Stimulated activated CD8-positive, alpha-beta memory T cell treated with anti-CD3 and anti-CD28 coated beads, Interleukin-7, amount 100 ng/mL, for 48 hours (primary cell): ENCODE measurements at regions not wholly inside any gene's neighbourhood (a gene's known extent, or its start where the extent isn't known, plus 50 kb on each side); places are given as distances from the start of the nearest gene placed in this dataset.

Source experiments
- DNase-seq, 2 donors: peaks; one replicate each; pipeline ENCODE4 v3.0.0-alpha.2; 2020; ENCODE audit warnings: low read depth in 1 of 2; ENCODE audit errors: extremely low read depth in 1 of 2

DNA sequence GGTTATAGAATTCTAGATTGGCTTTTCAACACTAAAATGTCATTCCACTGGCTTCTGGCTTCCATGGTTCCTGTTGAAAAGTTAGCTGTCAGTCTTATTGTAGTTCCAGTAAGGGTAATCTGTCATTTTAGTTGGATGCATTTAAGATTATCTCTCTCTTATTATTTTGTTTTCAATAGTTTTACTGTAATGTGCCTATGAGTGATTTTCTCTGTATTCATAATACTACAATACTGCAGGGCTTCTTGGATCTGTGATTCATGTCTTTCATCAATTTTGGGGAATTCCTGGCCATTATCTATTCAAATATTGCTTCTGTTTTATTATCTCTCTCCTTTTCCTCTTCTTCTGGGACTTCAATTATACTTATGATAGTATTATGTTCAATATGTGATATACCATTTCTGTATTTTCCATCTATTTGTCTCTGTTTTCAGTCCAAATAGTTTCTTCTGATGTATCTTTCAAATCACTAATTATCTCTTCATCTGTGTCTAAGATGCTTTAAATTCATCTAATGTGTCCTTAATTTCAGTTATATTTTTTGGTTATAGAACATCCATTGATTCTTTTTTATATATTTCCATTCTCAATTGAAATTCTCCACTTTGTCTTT lies 101.5 kb downstream of the KCTD15 start:
- DNase-seq, result no peak

DNA sequence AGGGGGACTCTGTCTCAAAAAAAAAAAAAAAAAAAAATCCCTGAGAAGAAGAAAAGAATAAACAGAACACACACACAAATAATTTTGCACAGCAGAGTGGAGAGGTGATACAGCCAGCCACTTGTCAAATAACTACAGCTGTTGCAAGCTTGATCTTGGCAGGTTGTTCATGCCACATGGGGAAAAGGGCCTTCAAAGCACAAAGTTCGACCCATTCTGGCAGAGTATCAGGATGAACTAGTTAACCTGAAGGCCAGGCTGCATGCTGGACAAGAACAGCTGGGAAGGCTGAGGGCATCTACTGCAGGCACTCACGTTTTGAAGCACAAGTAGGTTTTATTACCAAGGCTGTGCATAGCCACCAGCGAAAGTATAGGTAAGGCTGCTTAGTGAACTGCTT lies 104.1 kb downstream of the KCTD15 start:
- no peak for DNase-seq

- no peak for DNase-seq
These were observed 105.7 kb downstream of the KCTD15 start for GRCh38 chr19:33902395-33902794.

- DNase-seq, result no peak
These were observed 106.3 kb downstream of the KCTD15 start for GRCh38 chr19:33902802-33903488.

DNA sequence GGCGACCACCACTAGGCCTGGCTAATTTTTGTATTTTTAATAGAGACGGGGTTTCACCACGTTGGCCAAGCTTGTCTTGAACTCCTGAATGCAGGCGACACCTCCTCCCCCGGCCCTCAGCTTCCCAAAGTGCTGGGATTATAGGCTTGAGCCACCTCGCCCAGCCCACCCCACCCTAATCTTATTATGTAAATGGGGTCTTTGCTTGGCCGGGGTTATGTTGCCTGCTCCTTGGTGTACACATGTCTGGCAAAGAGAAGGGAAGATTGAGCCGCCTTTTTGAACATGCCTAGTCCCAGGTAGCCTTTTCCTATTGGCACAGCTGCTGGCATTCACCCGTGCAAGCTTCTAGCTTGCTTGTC lies 106.8 kb downstream of the KCTD15 start:
- DNase-seq, result no peak

DNA sequence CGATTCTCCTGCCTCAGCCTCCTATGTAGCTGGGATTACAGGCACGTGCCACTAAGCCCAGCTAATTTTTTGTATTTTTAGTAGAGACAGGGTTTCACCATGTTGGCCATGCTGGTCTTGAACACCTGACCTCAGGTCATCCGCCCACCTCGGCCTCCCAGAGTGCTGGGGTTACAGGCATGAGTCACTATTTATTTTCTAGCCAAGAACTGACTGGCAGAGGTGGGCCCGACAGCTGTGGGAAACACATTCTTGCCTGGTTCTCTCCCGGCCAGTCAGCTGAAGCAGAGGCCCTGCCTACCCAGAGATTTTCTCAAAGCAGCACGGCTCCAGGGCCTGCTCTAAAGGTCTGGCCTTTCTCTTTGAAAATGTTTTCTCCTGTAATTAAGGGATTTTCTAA lies 108.0 kb downstream of the KCTD15 start:
- DNase-seq, result no peak

- DNase-seq, result no peak
These were observed 108.8 kb downstream of the KCTD15 start for GRCh38 chr19:33905473-33905936.

- no peak for DNase-seq
These were observed 109.4 kb downstream of the KCTD15 start for GRCh38 chr19:33905937-33906577.

DNA sequence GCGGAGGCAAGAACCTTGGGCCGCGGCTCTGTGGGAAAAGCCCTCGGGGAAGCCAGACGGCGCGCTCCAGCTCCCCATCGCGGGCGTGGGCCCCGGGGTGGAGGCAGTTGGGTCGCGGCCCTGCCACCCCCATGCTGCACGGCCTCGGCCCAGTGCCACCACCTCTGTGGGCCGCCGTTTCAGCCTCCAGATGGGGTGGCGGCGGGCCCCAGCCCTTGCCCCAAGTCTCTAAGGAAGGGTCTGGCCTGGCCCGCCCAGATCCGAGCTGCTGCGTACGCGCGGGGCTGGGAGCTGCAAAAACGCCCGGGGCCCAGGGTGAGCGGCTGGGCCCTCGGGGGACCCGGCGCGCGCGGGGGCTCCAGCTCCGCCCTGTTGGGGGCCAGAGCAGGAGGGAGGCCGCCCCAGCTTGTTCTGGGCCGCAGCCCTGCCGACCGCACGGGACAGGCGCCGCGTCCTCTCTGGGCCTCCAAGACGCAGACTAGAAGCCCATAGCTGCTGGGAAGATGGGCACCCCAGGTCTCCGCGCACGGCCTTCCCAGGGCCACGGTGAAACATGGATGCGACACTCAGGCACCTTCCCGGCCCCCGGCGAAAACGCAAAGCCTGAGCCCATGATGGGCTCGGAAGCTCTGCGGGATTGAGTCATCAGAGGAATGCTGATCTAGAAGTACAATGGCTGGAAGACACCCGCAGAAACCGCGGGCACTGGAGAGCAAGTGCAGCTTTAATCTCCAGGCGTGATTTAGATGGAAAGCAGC lies 110.1 kb downstream of the KCTD15 start:
- no peak for DNase-seq

- DNase-seq, result no peak
These were observed 114.3 kb downstream of the KCTD15 start for GRCh38 chr19:33910922-33911321.

GRCh38 chr19:33914599-33914998 lies 117.9 kb downstream of the KCTD15 start:
- no peak for DNase-seq

GRCh38 chr19:33916792-33917191 lies 120.1 kb downstream of the KCTD15 start:
- no peak for DNase-seq

GRCh38 chr19:33919291-33919690 lies 122.6 kb downstream of the KCTD15 start:
- DNase-seq, result no peak

DNA sequence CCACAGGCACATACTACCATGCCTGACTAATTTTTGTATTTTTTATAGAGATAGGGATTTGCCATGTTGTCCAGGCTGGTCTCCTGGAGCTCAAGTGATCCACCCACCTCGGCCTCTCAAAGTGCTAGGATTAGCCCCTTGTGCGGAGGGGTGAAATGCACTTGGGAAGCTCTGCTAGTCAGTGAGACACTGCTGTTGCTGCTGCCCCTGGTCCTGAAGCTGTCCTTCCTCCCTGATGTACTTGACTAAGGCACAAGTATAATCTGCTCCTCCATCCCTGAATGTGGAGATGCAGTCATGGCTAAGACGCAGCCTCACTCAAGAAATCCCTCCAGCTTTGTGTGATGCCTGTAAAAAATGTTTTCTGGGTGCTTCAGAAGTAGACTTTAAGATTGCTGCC lies 124.5 kb downstream of the KCTD15 start:
- DNase-seq, result no peak

GRCh38 chr19:33926306-33926705 lies 129.6 kb downstream of the KCTD15 start:
- DNase-seq, result no peak

GRCh38 chr19:33927789-33928457 lies 131.3 kb downstream of the KCTD15 start:
- DNase-seq, result no peak

DNA sequence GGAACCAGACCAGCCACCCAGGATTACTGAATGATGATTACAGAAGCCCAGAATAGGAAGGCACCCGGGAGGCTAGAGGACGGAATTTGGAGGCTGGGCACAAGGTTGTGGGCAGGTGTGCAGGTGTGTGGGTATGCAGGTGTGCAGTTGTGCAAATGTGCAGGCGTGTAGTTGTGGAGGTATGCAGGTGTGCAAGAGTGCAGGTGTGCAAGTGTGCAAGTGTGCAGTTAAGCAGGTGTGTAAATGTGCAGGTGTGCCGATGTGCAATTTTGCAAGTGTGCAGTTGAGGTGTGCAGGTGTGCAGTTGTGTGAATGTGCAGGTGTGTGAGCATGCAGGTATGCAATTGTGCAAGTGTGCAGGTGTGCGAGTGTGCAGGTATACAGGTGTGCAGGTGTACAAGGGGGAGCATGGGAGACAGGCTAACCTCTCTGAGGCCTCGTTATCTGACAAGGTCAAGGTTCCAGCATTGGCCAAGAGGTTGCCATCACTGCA lies 131.8 kb downstream of the KCTD15 start:
- DNase-seq, result no peak

GRCh38 chr19:33933931-33934330 lies 137.3 kb downstream of the KCTD15 start:
- DNase-seq, result no peak

DNA sequence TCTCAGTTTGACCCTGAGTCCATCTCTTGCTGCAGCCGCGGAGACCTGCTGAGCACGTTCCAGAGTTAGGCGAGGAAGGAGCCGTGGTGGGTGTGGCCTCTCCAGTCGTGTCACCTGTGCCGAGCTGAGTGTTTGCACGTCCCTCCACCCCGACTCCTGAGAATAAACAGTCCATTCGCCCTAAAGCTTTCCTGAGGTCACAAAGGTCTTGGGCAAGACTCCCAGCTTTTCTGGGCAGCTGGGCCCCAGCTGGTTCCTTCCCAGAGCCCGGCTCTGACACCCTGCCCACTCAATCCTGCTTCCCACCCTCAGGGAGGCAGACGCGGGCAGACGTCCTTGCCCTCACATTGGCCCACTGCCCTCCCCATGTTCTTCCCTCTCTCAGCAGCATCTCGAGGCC lies 142.2 kb downstream of the KCTD15 start:
- DNase-seq, result no peak

DNA sequence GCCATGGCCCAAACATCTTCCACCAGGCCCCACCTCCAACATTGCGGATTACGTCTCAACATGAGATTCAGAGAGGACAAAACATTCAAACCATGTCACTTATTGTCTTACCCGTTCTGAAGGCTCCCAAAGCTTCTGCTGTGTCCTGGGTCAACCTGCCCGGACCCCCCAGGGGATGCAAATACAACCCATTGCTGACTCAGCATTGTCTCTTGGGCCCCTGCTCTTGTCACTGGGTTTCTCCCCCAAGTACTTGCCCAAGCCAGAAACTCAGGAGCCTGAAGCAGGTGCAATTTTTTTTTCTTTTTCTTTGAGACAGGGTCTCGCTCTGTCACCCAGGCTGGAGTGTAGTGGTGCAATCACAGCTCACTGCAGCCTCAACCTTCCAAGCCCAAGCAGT lies 144.5 kb downstream of the KCTD15 start:
- DNase-seq, result no peak
